SK-N-MC (cell line): ENCODE measurements at regions not wholly inside any gene's neighbourhood (a gene's known extent, or its start where the extent isn't known, plus 50 kb on each side); places are given as distances from the start of the nearest gene placed in this dataset.
"Not testable (repeated sequence)": the region's sequence is repeated elsewhere in the genome, so short reads cannot be mapped to it uniquely, and the experiment has no call there.

ENCODE experiments used
- DNase-seq: peaks from one replicate; pipeline ENCODE4 v3.0.0-alpha.2; 2011; ENCODE audit warnings: low read depth, low spot score
- H3K27ac ChIP-seq: fragments of 200-600 bp; sonication (generic); 2 replicates; pipeline ENCODE4 v1.5.1; 2016; ENCODE audit warnings: mixed run types
- H3K36me3 ChIP-seq: fragments of 200-600 bp; sonication (generic); 2 replicates; pipeline ENCODE4 v1.6.1; 2017; ENCODE audit warnings: antibody characterized with exemption, low read length, mixed read lengths; ENCODE audit not compliant: insufficient read depth
- H3K4me3 ChIP-seq: fragments of 200-600 bp; sonication (generic); 2 replicates; pipeline ENCODE4 v1.5.1; 2016
- H3K9ac ChIP-seq: fragments of 200-600 bp; sonication (generic); 2 replicates; pipeline ENCODE4 v1.8.0; 2017; ENCODE audit warnings: mixed run types, mixed read lengths; ENCODE audit not compliant: insufficient read length
- H3K9me3 ChIP-seq: fragments of 200-600 bp; sonication (generic); 2 replicates; pipeline ENCODE4 v1.6.1; 2017; ENCODE audit warnings: low read depth, mild to moderate bottlenecking, antibody characterized with exemption, low read length, moderate library complexity, mixed read lengths
- EZH2 ChIP-seq: fragments of 200-600 bp; sonication (generic); IDR thresholded peaks from one replicate; pipeline ENCODE4 v1.6.1; 2017; ENCODE audit warnings: antibody characterized with exemption
- FOXP2 ChIP-seq: optimal IDR thresholded peaks from 2 replicates; pipeline ENCODE3; 2011; ENCODE audit warnings: mild to moderate bottlenecking, moderate library complexity; ENCODE audit not compliant: insufficient read depth; ENCODE audit errors: extremely low read length, control extremely low read depth
- POLR2AphosphoS5 ChIP-seq: IDR thresholded peaks from 2 replicates; pipeline ENCODE4 v1.6.1; 2012; ENCODE audit warnings: mild to moderate bottlenecking, low read depth, low read length, borderline replicate concordance

- no peak for DNase-seq
- H3K27ac ChIP-seq: no peak overlapping the region
- H3K36me3 ChIP-seq: no peaks in the 10 kb centered on the region
- no peak for TF ChIP-seq POLR2AphosphoS5
- TF ChIP-seq EZH2: no peak
- no peak for TF ChIP-seq FOXP2
- H3K9ac ChIP-seq: no peak overlapping the region
- no peaks in the 10 kb centered on the region for H3K9me3 ChIP-seq
- no peak overlapping the region for H3K4me3 ChIP-seq
Measured at GRCh38 chr2:131756141-131756907, 228.6 kb downstream of the CCDC74A start.

GRCh38 chr2:131758941-131759340, 231.3 kb downstream of the CCDC74A start:
- H3K9me3 ChIP-seq, H3K4me3 ChIP-seq, H3K9ac ChIP-seq, H3K27ac ChIP-seq, H3K36me3 ChIP-seq, DNase-seq: not testable (repeated sequence)

- not testable (repeated sequence) for H3K4me3 ChIP-seq, H3K9ac ChIP-seq, DNase-seq
Measured at GRCh38 chr2:131774955-131775555, 247.4 kb downstream of the CCDC74A start.

GRCh38 chr2:131775903-131776506, 248.3 kb downstream of the CCDC74A start:
- H3K36me3 ChIP-seq, H3K4me3 ChIP-seq, H3K9ac ChIP-seq, H3K9me3 ChIP-seq, DNase-seq, H3K27ac ChIP-seq: not testable (repeated sequence)

More at GRCh38 chr2:131774955-131775555, 247.4 kb downstream of the CCDC74A start:
- not testable (repeated sequence) for H3K36me3 ChIP-seq, H3K27ac ChIP-seq, H3K9me3 ChIP-seq

GRCh38 chr2:131780446-131780845, 252.8 kb downstream of the CCDC74A start:
- not testable (repeated sequence) for H3K9me3 ChIP-seq, H3K9ac ChIP-seq, H3K27ac ChIP-seq, H3K4me3 ChIP-seq, H3K36me3 ChIP-seq, DNase-seq

- H3K27ac ChIP-seq: no peak overlapping the region
- H3K36me3 ChIP-seq: no peaks in the 10 kb centered on the region
- DNase-seq: no peak
- no peak overlapping the region for H3K9ac ChIP-seq
- no peaks in the 10 kb centered on the region for H3K9me3 ChIP-seq
- peak overlapping the region; percentile 87 for H3K4me3 ChIP-seq
- no peak for TF ChIP-seq EZH2
- TF ChIP-seq FOXP2: no peak
- no peak for TF ChIP-seq POLR2AphosphoS5
Measured at GRCh38 chr2:131801210-131801744, 273.6 kb downstream of the CCDC74A start.

GRCh38 chr2:131801745-131802350, 274.2 kb downstream of the CCDC74A start:
- not testable (repeated sequence) for H3K9me3 ChIP-seq, DNase-seq, H3K9ac ChIP-seq, H3K36me3 ChIP-seq, H3K27ac ChIP-seq
- peak overlapping the region; percentile 87 for H3K4me3 ChIP-seq

- not testable (repeated sequence) for H3K27ac ChIP-seq, H3K9ac ChIP-seq, H3K9me3 ChIP-seq, H3K36me3 ChIP-seq
- peak; percentile 12 for DNase-seq
- peak overlapping the region; percentile 87 for H3K4me3 ChIP-seq
Measured at GRCh38 chr2:131802351-131802836, 274.7 kb downstream of the CCDC74A start.

- H3K4me3 ChIP-seq, H3K9me3 ChIP-seq, H3K36me3 ChIP-seq, H3K27ac ChIP-seq, DNase-seq, H3K9ac ChIP-seq: not testable (repeated sequence)
Measured at GRCh38 chr2:131803237-131803636, 275.5 kb downstream of the CCDC74A start.

GRCh38 chr2:131812605-131813004, 284.9 kb downstream of the CCDC74A start:
- H3K9ac ChIP-seq, H3K36me3 ChIP-seq, H3K27ac ChIP-seq, H3K4me3 ChIP-seq, H3K9me3 ChIP-seq, DNase-seq: not testable (repeated sequence)

- not testable (repeated sequence) for DNase-seq, H3K9me3 ChIP-seq, H3K4me3 ChIP-seq, H3K9ac ChIP-seq, H3K27ac ChIP-seq, H3K36me3 ChIP-seq
Measured at GRCh38 chr2:131813378-131813777, 285.7 kb downstream of the CCDC74A start.

- DNase-seq, H3K27ac ChIP-seq: not testable (repeated sequence)
Measured at GRCh38 chr2:131818267-131818973, 290.7 kb downstream of the CCDC74A start.

More at GRCh38 chr2:131818267-131818973, 290.7 kb downstream of the CCDC74A start:
- H3K4me3 ChIP-seq, H3K36me3 ChIP-seq, H3K9ac ChIP-seq, H3K9me3 ChIP-seq: not testable (repeated sequence)
